Right atrium auricular region (tissue), 2 donors: ENCODE measurements at regions not wholly inside any gene's neighbourhood (a gene's known extent, or its start where the extent isn't known, plus 50 kb on each side); places are given as distances from the start of the nearest gene placed in this dataset.

Experiments used
- DNase-seq: peaks from one replicate; pipeline ENCODE4 v3.0.0-alpha.2; 2019; ENCODE audit warnings: low spot score
- H3K27ac ChIP-seq, 2 donors: fragments of 200-600 bp; sonication (generic); 1 replicate in 1 of 2; 2 replicates in 1 of 2; pipeline ENCODE4 v1.5.1; 2016 to 2019
- H3K27me3 ChIP-seq, 2 donors: fragments of 200-600 bp; sonication (generic); one replicate each; pipeline versions ENCODE4 v1.5.1 to v1.6.0; 2017 to 2019
- H3K36me3 ChIP-seq: fragments of 200-600 bp; sonication (generic); one replicate; pipeline ENCODE4 v1.5.1; 2016
- H3K4me1 ChIP-seq, 2 donors: fragments of 200-600 bp; sonication (generic); one replicate each; pipeline versions ENCODE4 v1.5.1 to v1.6.0; 2017 to 2019
- H3K4me3 ChIP-seq, 2 donors: fragments of 200-600 bp; sonication (generic); 1 replicate in 1 of 2; 2 replicates in 1 of 2; pipeline ENCODE4 v1.5.1; 2017 to 2019; ENCODE audit warnings: mild to moderate bottlenecking in 1 of 2, moderate library complexity in 1 of 2
- H3K9me3 ChIP-seq, 2 donors: fragments of 200-600 bp; sonication (generic); one replicate each; pipeline ENCODE4 v1.5.1; 2019
- TF ChIP-seq, protein P1 (sequence below), 2 donors: fragments of 200-600 bp; sonication (generic); IDR thresholded peaks; one replicate each; pipeline ENCODE4 v1.5.1; 2019; ENCODE audit warnings: antibody characterized with exemption in 2 of 2

DNA sequence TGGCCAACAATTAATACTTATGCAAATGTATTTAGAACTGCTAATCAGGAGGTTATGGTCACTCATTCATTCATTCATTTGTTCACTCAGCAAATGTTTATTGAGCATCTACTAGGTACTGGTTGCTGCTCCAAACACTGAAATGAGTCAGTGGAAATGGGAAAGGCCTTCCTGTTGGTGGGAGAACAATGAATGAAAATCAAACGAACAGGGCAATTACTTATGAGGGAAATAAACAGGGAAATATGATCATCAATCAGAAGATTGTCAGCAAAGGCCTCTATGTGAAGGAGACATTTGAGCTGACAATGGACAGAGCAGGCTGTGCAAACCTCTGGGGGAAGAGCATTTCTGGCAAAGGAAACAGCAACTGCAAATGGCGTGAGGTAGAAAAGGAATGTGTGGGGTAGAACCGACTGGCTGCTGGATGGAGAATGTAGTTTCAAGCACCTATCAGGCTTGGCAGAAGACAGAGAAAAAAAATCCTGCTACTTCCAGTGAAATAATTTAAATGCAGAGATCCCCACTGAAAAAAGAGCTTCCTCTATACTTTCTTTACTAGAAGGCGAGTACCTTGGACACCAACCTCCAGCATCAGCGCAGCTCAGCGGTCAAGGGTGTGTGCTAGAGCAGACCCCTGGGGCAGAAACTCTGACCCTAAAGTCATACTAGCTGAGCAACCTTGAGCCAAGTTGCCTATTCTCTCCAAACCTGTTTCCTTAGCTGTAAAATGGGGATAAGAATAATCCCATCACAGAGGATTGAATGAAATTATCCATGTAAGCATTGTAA lies 108.8 kb upstream of the EEPD1 start:
- H3K4me3 ChIP-seq: no peak overlapping the region
- peaks cover 0 to 66% of the 10 kb centered on the region in 2 donors for H3K4me1 ChIP-seq
- TF ChIP-seq, protein P1, sequence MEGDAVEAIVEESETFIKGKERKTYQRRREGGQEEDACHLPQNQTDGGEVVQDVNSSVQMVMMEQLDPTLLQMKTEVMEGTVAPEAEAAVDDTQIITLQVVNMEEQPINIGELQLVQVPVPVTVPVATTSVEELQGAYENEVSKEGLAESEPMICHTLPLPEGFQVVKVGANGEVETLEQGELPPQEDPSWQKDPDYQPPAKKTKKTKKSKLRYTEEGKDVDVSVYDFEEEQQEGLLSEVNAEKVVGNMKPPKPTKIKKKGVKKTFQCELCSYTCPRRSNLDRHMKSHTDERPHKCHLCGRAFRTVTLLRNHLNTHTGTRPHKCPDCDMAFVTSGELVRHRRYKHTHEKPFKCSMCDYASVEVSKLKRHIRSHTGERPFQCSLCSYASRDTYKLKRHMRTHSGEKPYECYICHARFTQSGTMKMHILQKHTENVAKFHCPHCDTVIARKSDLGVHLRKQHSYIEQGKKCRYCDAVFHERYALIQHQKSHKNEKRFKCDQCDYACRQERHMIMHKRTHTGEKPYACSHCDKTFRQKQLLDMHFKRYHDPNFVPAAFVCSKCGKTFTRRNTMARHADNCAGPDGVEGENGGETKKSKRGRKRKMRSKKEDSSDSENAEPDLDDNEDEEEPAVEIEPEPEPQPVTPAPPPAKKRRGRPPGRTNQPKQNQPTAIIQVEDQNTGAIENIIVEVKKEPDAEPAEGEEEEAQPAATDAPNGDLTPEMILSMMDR (IDR thresholded peaks at IDR 0.05): no peak
- no peaks in the 10 kb centered on the region for H3K9me3 ChIP-seq
- peak overlapping the region in 1 of 2 donors; percentile 2 for H3K27ac ChIP-seq
- no peak for DNase-seq
- no peaks in the 10 kb centered on the region for H3K27me3 ChIP-seq
- H3K36me3 ChIP-seq: no peaks in the 10 kb centered on the region

DNA sequence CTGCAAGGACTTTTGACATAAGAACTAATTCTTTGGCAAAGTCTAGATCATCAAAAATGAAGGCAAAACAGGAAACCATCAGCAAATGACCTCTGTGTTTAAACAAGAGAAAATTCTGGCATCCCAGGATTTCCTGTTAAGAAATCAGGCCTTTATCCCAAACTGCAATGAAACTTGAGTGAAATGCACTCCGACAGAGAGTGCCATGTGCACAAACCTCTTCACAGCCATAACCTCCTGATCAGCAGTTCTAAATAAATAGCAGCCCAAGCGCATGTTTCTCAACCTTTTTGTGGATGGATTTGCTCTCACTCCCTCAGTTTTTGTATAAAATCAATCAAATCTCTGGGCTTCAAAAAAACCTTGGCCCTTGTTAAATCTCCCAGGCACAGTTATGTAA lies 107.7 kb upstream of the EEPD1 start:
- H3K4me1 ChIP-seq: peaks cover 0 to 64% of the 10 kb centered on the region in 2 donors
- H3K27ac ChIP-seq: peak overlapping the region in 1 of 2 donors; percentile 2
- no peak for DNase-seq
- no peak overlapping the region for H3K4me3 ChIP-seq
- TF ChIP-seq, protein P1 (IDR thresholded peaks at IDR 0.05): no peak
- no peaks in the 10 kb centered on the region for H3K27me3 ChIP-seq
- no peaks in the 10 kb centered on the region for H3K9me3 ChIP-seq
- H3K36me3 ChIP-seq: no peaks in the 10 kb centered on the region

DNA sequence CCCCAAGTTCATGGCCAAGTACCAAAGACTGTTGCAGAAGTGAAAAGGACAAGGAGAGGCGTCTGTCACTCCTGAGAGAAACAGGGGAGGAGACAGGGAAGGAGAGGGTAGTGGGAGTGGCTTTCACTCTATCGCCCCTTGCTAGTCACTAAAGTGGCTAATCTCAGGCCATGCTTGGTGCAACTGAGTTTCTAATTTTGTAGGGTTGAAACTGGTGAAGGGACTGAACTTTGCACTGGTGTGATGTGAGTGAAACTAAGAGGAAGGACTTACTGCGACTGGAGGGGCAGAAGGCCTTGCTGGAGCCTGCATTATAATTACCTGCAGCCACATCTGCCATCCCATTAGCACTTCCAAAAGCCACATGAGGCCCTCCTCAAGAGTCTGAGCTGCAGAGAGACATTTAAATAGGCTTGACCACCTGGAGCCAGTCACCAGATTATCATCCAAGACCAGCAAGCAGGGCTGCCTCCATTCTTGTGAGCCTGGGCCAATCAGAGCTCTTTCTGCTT lies 107.2 kb upstream of the EEPD1 start:
- no peak for DNase-seq
- TF ChIP-seq, protein P1 (IDR thresholded peaks at IDR 0.05): no peak
- no peaks in the 10 kb centered on the region for H3K36me3 ChIP-seq
- H3K27ac ChIP-seq: peak overlapping the region in 1 of 2 donors; percentile 2
- H3K4me1 ChIP-seq: peaks cover 0 to 62% of the 10 kb centered on the region in 2 donors
- no peak overlapping the region for H3K4me3 ChIP-seq
- no peaks in the 10 kb centered on the region for H3K9me3 ChIP-seq
- no peaks in the 10 kb centered on the region for H3K27me3 ChIP-seq

DNA sequence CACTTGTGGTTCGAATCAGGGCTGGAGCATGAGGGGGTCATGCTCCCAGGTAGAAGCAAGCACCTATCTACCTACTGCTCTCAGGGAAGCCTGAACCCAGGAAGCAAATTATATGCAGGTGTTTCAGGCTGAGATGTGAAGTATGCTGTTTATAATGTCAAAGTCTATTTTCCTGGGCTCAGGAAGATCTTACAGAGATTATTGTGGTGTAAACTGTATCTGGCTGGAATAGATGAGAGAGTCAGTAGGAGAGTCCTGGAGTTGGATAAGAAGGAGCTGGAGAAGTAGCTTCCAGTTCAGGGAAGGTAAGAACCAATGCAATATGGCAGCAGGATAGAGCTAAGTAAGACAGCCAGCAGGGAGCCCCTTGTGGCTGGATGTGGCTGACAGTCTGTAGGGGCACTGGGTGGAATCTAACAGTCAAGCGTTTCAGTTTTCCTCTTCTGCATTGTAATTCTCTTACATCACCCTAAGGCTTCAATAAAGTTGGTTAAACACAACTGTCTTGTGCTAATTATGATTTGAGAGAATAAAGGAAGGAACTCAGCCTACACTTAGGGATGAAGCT lies 105.9 kb upstream of the EEPD1 start:
- Histone ChIP-seq H3K4me1 (peaks cover 0 to 68% of the 10 kb centered on the region in 2 donors), H3K9me3 (no peaks in the 10 kb centered on the region), H3K27ac (peak overlapping the region; percentile 42 to 70), H3K36me3 (no peaks in the 10 kb centered on the region), H3K27me3 (no peaks in the 10 kb centered on the region), H3K4me3 (no peak overlapping the region)
- TF ChIP-seq, protein P1 (IDR thresholded peaks at IDR 0.05): no peak
- no peak for DNase-seq

DNA sequence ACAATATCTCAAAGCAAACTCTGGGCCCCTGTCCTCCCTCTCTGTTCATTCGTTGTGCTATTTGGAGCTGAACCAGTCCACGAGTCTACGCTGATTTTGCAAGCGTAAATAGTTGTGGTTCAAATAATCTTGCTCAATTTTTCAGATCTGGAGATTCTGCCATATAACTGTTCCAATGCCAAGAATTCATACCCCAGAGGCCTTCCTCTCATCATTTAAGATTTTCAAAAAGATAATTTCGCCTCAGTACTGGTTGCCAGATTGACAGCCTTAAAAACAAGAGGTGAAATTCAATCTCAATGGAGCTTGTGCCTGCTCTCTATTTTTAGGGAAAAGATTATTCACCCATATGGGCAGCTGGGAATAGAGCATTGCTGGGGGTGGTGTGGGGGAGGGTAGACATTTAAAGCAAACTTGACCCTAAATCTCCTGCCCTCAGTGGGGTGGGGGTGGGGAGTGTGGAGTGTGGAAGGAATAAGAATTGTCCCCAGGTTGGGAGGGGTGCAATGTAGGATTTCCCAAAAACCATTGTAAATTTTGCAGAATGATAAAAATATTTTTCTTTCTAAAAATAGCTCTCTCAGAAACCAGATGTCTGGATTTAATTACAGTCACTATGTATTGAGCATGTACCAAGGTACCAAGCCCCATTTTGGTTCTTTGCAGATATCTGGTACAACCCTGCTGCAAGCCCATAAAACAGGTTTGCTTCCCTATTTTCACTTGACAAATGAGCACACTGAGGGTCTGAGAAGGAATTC lies 104.7 kb upstream of the EEPD1 start:
- peaks cover 0 to 61% of the 10 kb centered on the region in 2 donors for H3K4me1 ChIP-seq
- DNase-seq: no peak
- H3K27me3 ChIP-seq: no peaks in the 10 kb centered on the region
- TF ChIP-seq, protein P1 (IDR thresholded peaks at IDR 0.05): no peak
- no peaks in the 10 kb centered on the region for H3K9me3 ChIP-seq
- H3K4me3 ChIP-seq: no peak overlapping the region
- H3K27ac ChIP-seq: peak overlapping the region; percentile 42 to 70
- no peaks in the 10 kb centered on the region for H3K36me3 ChIP-seq
